Activated B cell treated with CpG ODN at 0.5 μM for 24 hours (primary cell): ENCODE measurements at regions not wholly inside any gene's neighbourhood (a gene's known extent, or its start where the extent isn't known, plus 50 kb on each side); places are given as distances from the start of the nearest gene placed in this dataset.

Source experiments
- ATAC-seq: fragments of 200-7000 bp; cut with Tn5 transposase; one replicate; pipeline ENCODE4 v1.10.0; 2021; ENCODE audit warnings: low read depth, mild to moderate bottlenecking, moderate library complexity
- CTCF ChIA-PET: fragments of 350-600 bp; sonication (Branson Sonifier 250); formaldehyde crosslinking; loops from one replicate; lab custom pipeline; 2021; ENCODE audit warnings: antibody characterized with exemption; lab: Charles Lee
- POLR2A ChIA-PET: fragments of 350-600 bp; sonication (Branson Sonifier 250); formaldehyde crosslinking; loops from one replicate; lab custom pipeline; 2021; ENCODE audit warnings: antibody characterized with exemption; lab: Charles Lee
- DNase-seq: peaks from one replicate; pipeline ENCODE4 v3.0.0; 2022
- H3K27ac Mint-ChIP-seq: one replicate; pipeline ENCODE4 v1.8.0; 2020; ENCODE audit warnings: mixed read lengths
- H3K27me3 Mint-ChIP-seq: one replicate; pipeline ENCODE4 v1.8.0; 2021; ENCODE audit warnings: mixed read lengths
- H3K36me3 Mint-ChIP-seq: one replicate; pipeline ENCODE4 v1.8.0; 2021; ENCODE audit warnings: low read depth, mixed read lengths
- H3K4me1 Mint-ChIP-seq: one replicate; pipeline ENCODE4 v1.8.0; 2021; ENCODE audit warnings: mixed read lengths
- H3K4me3 Mint-ChIP-seq: one replicate; pipeline ENCODE4 v1.8.0; 2020; ENCODE audit warnings: mild to moderate bottlenecking, mixed read lengths
- H3K9me3 Mint-ChIP-seq: one replicate; pipeline ENCODE4 v1.8.0; 2020; ENCODE audit warnings: mixed read lengths
- intact Hi-C: fragments of 100-400 bp; cut with micrococcal nuclease; formaldehyde crosslinking; loops from one replicate; pipeline ENCODE4 v1.15.1; 2024
- TF ChIP-seq, protein P1 (sequence below): fragments of 200-600 bp; IDR thresholded peaks from one replicate; pipeline ENCODE4 v1.8.0; 2022; ENCODE audit warnings: antibody characterized with exemption, mild to moderate bottlenecking

DNA sequence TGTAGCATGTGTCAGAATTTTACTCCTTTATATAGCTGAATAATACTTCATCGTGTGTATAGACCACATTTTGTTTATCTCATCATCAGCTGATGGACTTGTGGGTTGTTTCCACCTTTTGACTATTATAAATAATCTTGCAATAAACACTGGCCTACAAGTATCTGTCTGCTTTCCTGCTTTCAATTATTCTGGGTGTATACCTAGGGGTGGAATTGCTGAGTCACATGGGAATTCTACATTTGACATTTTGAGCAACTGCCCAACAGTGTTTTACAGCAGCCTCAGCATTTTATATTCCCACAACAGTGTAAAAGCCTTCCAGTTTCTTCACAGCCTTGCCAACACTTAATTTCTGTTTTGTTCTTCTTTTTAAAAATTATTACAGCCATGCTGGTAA is 200.3 kb upstream of the PRSS1 start:
- no peak for ATAC-seq
- no peaks in the 10 kb centered on the region for H3K4me1 Mint-ChIP-seq
- no peaks in the 10 kb centered on the region for H3K36me3 Mint-ChIP-seq
- ChIA-PET POLR2A (no interaction called here), CTCF (no interaction called here)
- no peak overlapping the region for H3K4me3 Mint-ChIP-seq
- TF ChIP-seq, protein P1, sequence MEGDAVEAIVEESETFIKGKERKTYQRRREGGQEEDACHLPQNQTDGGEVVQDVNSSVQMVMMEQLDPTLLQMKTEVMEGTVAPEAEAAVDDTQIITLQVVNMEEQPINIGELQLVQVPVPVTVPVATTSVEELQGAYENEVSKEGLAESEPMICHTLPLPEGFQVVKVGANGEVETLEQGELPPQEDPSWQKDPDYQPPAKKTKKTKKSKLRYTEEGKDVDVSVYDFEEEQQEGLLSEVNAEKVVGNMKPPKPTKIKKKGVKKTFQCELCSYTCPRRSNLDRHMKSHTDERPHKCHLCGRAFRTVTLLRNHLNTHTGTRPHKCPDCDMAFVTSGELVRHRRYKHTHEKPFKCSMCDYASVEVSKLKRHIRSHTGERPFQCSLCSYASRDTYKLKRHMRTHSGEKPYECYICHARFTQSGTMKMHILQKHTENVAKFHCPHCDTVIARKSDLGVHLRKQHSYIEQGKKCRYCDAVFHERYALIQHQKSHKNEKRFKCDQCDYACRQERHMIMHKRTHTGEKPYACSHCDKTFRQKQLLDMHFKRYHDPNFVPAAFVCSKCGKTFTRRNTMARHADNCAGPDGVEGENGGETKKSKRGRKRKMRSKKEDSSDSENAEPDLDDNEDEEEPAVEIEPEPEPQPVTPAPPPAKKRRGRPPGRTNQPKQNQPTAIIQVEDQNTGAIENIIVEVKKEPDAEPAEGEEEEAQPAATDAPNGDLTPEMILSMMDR: no peak
- H3K27ac Mint-ChIP-seq: no peak overlapping the region
- intact Hi-C loops: no loop called here
- peaks cover 14% of the 10 kb centered on the region for H3K27me3 Mint-ChIP-seq
- no peaks in the 10 kb centered on the region for H3K9me3 Mint-ChIP-seq
- DNase-seq: no peak

DNA sequence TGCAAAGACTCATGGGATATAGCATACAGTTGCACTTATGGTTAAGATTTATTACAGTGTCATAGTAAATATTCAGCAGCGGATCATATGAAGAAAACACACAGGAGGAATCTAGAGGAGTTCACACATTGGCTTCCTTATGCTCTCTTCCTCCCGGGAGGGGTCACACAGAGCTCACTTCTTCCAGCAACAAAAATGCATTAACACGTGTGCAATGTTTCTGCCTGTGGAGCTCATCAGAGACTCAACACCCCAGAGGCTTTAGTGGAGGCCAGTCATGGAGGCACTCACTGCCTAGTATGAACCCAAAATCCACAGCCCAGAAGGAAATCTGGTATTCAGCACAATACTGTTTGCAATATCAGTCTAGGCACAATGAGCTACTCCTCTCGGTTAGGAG is 202.8 kb upstream of the PRSS1 start:
- TF ChIP-seq, protein P1: no peak
- no peak overlapping the region for H3K27ac Mint-ChIP-seq
- peaks cover 11% of the 10 kb centered on the region for H3K27me3 Mint-ChIP-seq
- ATAC-seq: no peak
- CTCF ChIA-PET: interaction anchor here (0.6 kb wide), 1 partner anchor 12 kb away, joined by 3 read pairs; no protein-coding TSS in a partner anchor
- H3K9me3 Mint-ChIP-seq: no peaks in the 10 kb centered on the region
- H3K36me3 Mint-ChIP-seq: no peaks in the 10 kb centered on the region
- no peak for DNase-seq
- no peak overlapping the region for H3K4me3 Mint-ChIP-seq
- intact Hi-C loops: no loop called here
- H3K4me1 Mint-ChIP-seq: no peaks in the 10 kb centered on the region
- POLR2A ChIA-PET: no interaction called here

DNA sequence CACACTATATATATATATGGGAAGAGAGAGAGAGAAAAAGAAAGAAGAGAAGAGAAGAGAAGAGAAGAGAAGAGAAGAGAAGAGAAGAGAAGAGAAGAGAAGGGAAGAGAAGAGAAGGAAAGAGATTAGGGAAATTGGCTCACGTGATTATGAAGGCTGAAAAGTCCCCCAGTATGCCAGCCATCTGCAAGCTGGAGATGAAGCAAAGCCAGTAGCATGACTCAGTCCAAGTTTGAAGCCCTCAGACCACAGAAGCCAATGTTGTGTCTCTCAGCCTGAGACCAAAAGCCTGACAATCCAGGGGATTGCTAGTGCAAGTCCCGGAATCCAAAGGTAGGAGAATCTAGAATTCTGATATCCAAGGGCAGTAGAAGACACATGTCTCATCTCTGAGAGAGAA is 206.3 kb upstream of the PRSS1 start:
- peaks cover 9% of the 10 kb centered on the region for H3K27me3 Mint-ChIP-seq
- no peaks in the 10 kb centered on the region for H3K9me3 Mint-ChIP-seq
- POLR2A ChIA-PET: no interaction called here
- no peak overlapping the region for H3K4me3 Mint-ChIP-seq
- H3K27ac Mint-ChIP-seq: no peak overlapping the region
- intact Hi-C loops: no loop called here
- ATAC-seq: no peak
- TF ChIP-seq, protein P1: no peak
- CTCF ChIA-PET: no interaction called here
- H3K36me3 Mint-ChIP-seq: no peaks in the 10 kb centered on the region
- no peak for DNase-seq
- H3K4me1 Mint-ChIP-seq: no peaks in the 10 kb centered on the region

DNA sequence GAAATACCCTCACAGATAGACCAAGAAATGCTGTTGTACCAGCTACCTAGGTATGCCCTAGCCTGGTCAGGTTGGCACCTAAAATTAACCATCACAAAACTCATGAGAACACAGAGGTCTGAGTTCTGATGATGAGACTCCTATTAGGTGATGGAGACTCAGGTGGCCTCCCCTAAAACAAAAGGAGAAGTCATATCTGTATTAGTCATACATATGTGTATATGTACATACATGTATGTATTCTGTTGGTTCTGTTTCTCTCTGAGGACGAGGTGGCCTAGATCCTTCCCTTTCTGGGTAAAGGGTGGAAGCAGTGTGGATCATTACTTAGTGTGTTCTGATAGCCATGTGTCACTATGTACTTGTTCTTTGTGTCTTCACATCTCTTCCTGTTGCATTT is 207.2 kb upstream of the PRSS1 start:
- H3K4me1 Mint-ChIP-seq: no peaks in the 10 kb centered on the region
- H3K27ac Mint-ChIP-seq: no peak overlapping the region
- intact Hi-C loops: no loop called here
- no peak for DNase-seq
- H3K4me3 Mint-ChIP-seq: no peak overlapping the region
- TF ChIP-seq, protein P1: no peak
- ChIA-PET POLR2A (no interaction called here), CTCF (no interaction called here)
- H3K27me3 Mint-ChIP-seq: peaks cover 9% of the 10 kb centered on the region
- H3K9me3 Mint-ChIP-seq: no peaks in the 10 kb centered on the region
- no peak for ATAC-seq
- H3K36me3 Mint-ChIP-seq: no peaks in the 10 kb centered on the region

DNA sequence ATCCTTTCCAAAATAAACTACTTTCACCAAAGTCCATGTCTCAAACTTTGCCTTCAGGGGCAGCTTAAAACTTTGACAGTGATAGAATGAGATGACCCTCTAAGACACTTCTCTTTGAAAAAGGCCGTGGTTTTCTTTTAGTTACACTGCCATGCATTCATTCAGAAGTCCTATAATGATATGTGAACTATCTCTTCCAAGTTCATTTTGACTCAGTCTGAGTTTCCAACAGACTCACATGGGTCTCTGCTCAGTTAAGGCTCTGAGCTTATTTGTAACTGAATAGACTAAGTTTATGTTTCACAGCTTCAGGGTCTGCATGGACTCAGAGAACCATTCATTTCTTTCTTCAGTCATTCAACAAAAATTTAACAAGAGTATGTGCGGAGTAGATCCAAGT is 208.9 kb upstream of the PRSS1 start:
- TF ChIP-seq, protein P1: no peak
- Mint-ChIP-seq H3K4me1 (peaks cover 6% of the 10 kb centered on the region), H3K36me3 (no peaks in the 10 kb centered on the region), H3K27ac (no peak overlapping the region), H3K4me3 (no peak overlapping the region), H3K27me3 (peaks cover 9% of the 10 kb centered on the region), H3K9me3 (no peaks in the 10 kb centered on the region)
- ATAC-seq (no peak), DNase-seq (no peak)
- ChIA-PET CTCF (no interaction called here), POLR2A (no interaction called here)
- intact Hi-C loops: no loop called here
